Panc1 (cell line): ENCODE measurements at regions not wholly inside any gene's neighbourhood (a gene's known extent, or its start where the extent isn't known, plus 50 kb on each side); places are given as distances from the start of the nearest gene placed in this dataset.

ENCODE experiments used
- ATAC-seq: fragments of 200-7000 bp; cut with Tn5 transposase; 2 replicates; pipeline ENCODE4 v1.9.1; 2020; ENCODE audit warnings: mild to moderate bottlenecking, moderate library complexity
- BruUV-seq: library from RNA; stranded (reverse); fragments of 400-500 nt; replicated peaks from 2 replicates; lab custom pipeline; 2021; lab: Mats Ljungman, UMichigan
- CTCF ChIA-PET: fragments of 300-600 bp; sonication (Branson Sonifier 250); formaldehyde crosslinking; loops from one replicate; lab custom pipeline; 2022; ENCODE audit warnings: antibody characterized with exemption; lab: Charles Lee
- POLR2A ChIA-PET: fragments of 300-600 bp; sonication (Branson Sonifier 250); formaldehyde crosslinking; loops from one replicate; lab custom pipeline; 2022; ENCODE audit warnings: antibody characterized with exemption; lab: Charles Lee
- DNase-seq: peaks from one replicate; pipeline ENCODE4 v3.0.0-alpha.2; 2010; ENCODE audit warnings: low read depth, low spot score
- H3K27ac ChIP-seq: 2 replicates; pipeline ENCODE4 v1.5.1; 2011; ENCODE audit warnings: mild to moderate bottlenecking, low read length, inconsistent platforms
- H3K27me3 ChIP-seq: fragments of 200-500 bp; sonication (Bioruptor generic); 2 replicates; pipeline ENCODE4 v1.6.0; 2014; ENCODE audit warnings: low read length, inconsistent platforms; ENCODE audit not compliant: control insufficient read depth, insufficient read depth
- H3K36me3 ChIP-seq: fragments of 200-500 bp; sonication (Bioruptor generic); 2 replicates; pipeline ENCODE4 v1.5.1; 2014; ENCODE audit warnings: inconsistent platforms, mild to moderate bottlenecking, low read length, moderate library complexity; ENCODE audit not compliant: control insufficient read depth, insufficient read depth
- H3K4me1 ChIP-seq: 2 replicates; pipeline ENCODE4 v1.5.1; 2011; ENCODE audit warnings: inconsistent platforms, mild to moderate bottlenecking, low read length, moderate library complexity; ENCODE audit not compliant: control insufficient read depth, insufficient read depth
- H3K4me3 ChIP-seq, 2 experiments: 2 replicates each; pipeline ENCODE4 v1.5.1; 2011 to 2012; ENCODE audit warnings: low read depth in 2 of 2, low read length in 2 of 2, mild to moderate bottlenecking in 2 of 2, inconsistent platforms in 1 of 2, moderate library complexity in 1 of 2
- H3K9me3 ChIP-seq: fragments of 200-500 bp; sonication (Bioruptor generic); 2 replicates; pipeline ENCODE4 v1.5.1; 2014; ENCODE audit warnings: low read depth, mild to moderate bottlenecking, inconsistent platforms, low read length, moderate library complexity; ENCODE audit not compliant: control insufficient read depth, insufficient read depth
- CTCF ChIP-seq: fragments of 450-650 bp; IDR thresholded peaks from 2 replicates; pipeline ENCODE4 v1.5.1; 2017; ENCODE audit warnings: mild to moderate bottlenecking
- POLR2AphosphoS5 ChIP-seq: IDR thresholded peaks from 2 replicates; pipeline ENCODE4 v1.6.1; 2012; ENCODE audit warnings: mild to moderate bottlenecking, low read depth, low read length, moderate library complexity
- REST ChIP-seq, 2 experiments: IDR thresholded peaks; 2 replicates each; pipeline ENCODE4 v1.6.1; 2011 to 2012; ENCODE audit warnings: low read depth in 2 of 2, control low read depth in 1 of 2, low read length in 1 of 2, mild to moderate bottlenecking in 1 of 2, moderate library complexity in 1 of 2; ENCODE audit not compliant: insufficient read depth in 1 of 2
- SIN3A ChIP-seq: IDR thresholded peaks from 2 replicates; pipeline ENCODE4 v1.6.1; 2012; ENCODE audit warnings: low read depth, mild to moderate bottlenecking, low read length, moderate library complexity, borderline replicate concordance; ENCODE audit not compliant: insufficient read depth
- TCF7L2 ChIP-seq: IDR thresholded peaks from 2 replicates; pipeline ENCODE4 v1.6.1; 2011; ENCODE audit warnings: mild to moderate bottlenecking, low read depth, low read length, inconsistent platforms
- in situ Hi-C: cut with HindIII; loops from 2 replicates; pipeline ENCODE4 v1.10.0; 2016; ENCODE audit warnings: low sequenced_read_pairs, low pct_unique_long_range_greater_than_20kb
- intact Hi-C: fragments of 100-400 bp; cut with micrococcal nuclease; formaldehyde crosslinking; loops from one replicate; pipeline ENCODE4 v1.10.0; 2022; ENCODE audit not compliant: unreplicated experiment

DNA sequence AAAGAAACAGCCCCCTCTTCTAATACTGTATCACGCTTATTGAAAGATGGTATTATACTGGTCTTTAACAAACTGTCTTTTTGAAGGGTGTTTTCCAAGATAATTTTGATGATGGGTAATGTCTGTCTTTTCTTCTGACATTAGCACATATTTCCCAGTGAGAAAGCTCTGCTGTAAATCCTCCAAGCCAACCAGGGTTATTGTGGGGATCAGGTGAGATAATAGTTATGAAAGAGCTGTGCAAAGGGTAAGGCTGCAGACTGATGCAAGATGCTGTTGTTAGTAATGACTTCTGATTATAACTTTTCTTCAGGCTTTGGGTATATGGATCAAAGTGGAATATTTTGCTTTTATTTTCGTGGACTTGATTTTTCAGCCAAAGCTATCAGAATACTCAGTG is 581.7 kb downstream of the REEP3 start:
- Histone ChIP-seq H3K4me1 (no peaks in the 10 kb centered on the region), H3K27me3 (no peaks in the 10 kb centered on the region), H3K27ac (no peak overlapping the region), H3K9me3 (no peaks in the 10 kb centered on the region), H3K4me3 (no peak overlapping the region), H3K36me3 (no peaks in the 10 kb centered on the region)
- ChIA-PET POLR2A (no interaction called here), CTCF (no interaction called here)
- no peak for TF ChIP-seq SIN3A
- TF ChIP-seq CTCF: no peak
- in situ Hi-C loops: no loop called here
- intact Hi-C loops: no loop called here
- DNase-seq (no peak), ATAC-seq (no peak)
- BruUV-seq: no TSS peak

DNA sequence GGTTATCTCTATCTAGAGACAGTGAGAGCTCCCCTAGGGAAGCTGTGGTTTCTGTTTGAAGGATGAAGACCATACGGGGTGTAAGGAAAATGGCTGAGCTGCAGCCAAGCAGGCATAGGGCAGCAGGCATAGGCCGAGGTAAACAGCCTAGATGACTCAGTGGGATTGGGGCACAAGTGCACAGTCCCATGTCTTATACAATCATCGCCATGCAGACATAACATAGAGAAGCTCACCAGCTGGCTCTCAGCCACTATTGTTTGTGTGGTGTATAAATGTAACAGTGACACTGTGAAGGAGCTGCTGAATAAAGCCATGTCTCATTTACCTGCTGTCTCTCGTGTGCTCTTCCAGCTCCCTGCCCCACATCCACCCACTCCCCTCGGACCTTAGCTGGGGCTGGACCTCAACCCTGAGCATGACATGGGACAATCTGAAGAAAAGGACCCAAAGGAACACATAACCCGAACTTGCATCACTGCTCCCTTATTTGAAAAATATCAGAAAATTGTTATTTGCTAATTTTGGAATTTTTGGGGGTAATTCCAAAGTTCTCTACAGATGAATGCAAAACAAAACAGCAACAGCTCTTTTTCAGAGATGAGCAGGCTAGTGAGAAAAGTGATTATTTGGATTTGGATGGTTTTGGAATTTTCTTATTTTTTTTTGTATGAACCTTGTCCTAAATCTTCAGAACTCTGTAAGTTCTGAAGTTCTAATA is 582.7 kb downstream of the REEP3 start:
- Histone ChIP-seq H3K36me3 (no peaks in the 10 kb centered on the region), H3K4me3 (no peak overlapping the region), H3K9me3 (no peaks in the 10 kb centered on the region), H3K4me1 (no peaks in the 10 kb centered on the region), H3K27ac (no peak overlapping the region), H3K27me3 (no peaks in the 10 kb centered on the region)
- ChIA-PET POLR2A (interaction anchor here (0.6 kb wide), 1 partner anchor 1444 kb away, joined by 7 read pairs; no protein-coding TSS in a partner anchor), CTCF (no interaction called here)
- BruUV-seq: no TSS peak
- intact Hi-C loops: no loop called here
- in situ Hi-C loops: no loop called here
- TF ChIP-seq REST (IDR thresholded peaks at IDR 0.05; ENCODE audit: insufficient read depth in 1 of 2, low read depth in 2 of 2, low read length in 1 of 2) (no peak), TCF7L2 (no peak), CTCF (no peak), SIN3A (no peak), POLR2AphosphoS5 (no peak)
- ATAC-seq: no peak
- DNase-seq: no peak
